GM23338 (cell line): ENCODE measurements at regions not wholly inside any gene's neighbourhood (a gene's known extent, or its start where the extent isn't known, plus 50 kb on each side); places are given as distances from the start of the nearest gene placed in this dataset.

ENCODE experiments used
- EZH2 ChIP-seq: fragments of 200-600 bp; sonication (generic); IDR thresholded peaks from one replicate; pipeline ENCODE4 v1.8.0; 2017; ENCODE audit warnings: antibody characterized with exemption, mild to moderate bottlenecking, low read depth; ENCODE audit not compliant: unreplicated experiment
- REST ChIP-seq: IDR thresholded peaks from one replicate; pipeline ENCODE4 v1.6.1; 2018; ENCODE audit warnings: antibody characterized with exemption; ENCODE audit not compliant: unreplicated experiment
- TF ChIP-seq, protein P1 (sequence below), 2 experiments: fragments of 200-600 bp in 1 of 2; sonication (generic) in 1 of 2; conservative IDR thresholded peaks; 2 replicates each; pipeline versions ENCODE4 v1.5.1 to v1.6.1; 2016 to 2017; ENCODE audit warnings: antibody characterized with exemption in 2 of 2, low read depth in 2 of 2, mild to moderate bottlenecking in 2 of 2, moderate library complexity in 1 of 2

DNA sequence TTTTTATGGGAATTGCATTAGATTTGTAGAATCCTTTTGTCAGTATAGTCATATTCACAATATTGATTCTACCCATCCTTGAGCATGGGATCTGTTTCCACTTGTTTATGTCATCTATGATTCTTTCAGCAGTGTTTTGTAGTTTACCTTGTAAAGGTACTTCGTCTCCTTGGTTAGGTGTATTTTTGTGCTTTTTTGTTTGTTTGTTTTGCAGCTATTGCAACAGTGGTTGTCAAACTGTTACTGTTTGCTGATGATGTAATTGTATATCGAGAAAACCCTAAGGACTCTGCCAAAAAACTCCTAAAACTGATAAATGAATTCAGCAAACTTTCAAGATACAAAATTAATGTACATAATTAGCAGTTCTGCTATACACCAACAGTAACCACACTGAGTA lies 127.9 kb upstream of the AR start:
- TF ChIP-seq REST (no peak), EZH2 (no peak)
- TF ChIP-seq, protein P1, sequence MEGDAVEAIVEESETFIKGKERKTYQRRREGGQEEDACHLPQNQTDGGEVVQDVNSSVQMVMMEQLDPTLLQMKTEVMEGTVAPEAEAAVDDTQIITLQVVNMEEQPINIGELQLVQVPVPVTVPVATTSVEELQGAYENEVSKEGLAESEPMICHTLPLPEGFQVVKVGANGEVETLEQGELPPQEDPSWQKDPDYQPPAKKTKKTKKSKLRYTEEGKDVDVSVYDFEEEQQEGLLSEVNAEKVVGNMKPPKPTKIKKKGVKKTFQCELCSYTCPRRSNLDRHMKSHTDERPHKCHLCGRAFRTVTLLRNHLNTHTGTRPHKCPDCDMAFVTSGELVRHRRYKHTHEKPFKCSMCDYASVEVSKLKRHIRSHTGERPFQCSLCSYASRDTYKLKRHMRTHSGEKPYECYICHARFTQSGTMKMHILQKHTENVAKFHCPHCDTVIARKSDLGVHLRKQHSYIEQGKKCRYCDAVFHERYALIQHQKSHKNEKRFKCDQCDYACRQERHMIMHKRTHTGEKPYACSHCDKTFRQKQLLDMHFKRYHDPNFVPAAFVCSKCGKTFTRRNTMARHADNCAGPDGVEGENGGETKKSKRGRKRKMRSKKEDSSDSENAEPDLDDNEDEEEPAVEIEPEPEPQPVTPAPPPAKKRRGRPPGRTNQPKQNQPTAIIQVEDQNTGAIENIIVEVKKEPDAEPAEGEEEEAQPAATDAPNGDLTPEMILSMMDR (conservative IDR thresholded peaks at IDR 0.05; ENCODE audit: low read depth in 2 of 2): no peak
